ENCODE measurements at regions not wholly inside any gene's neighbourhood (a gene's known extent, or its start where the extent isn't known, plus 50 kb on each side); places are given as distances from the start of the nearest gene placed in this dataset.

GRCh38 chr1:60958001-60958400, 124.4 kb upstream of the NFIA start:
- no peaks in the 10 kb centered on the region for H3K36me3 ChIP-seq (ENCODE audit: control insufficient read depth in 2 of 2, insufficient read depth in 1 of 2, low read length in 2 of 2)
- H3K4me3 ChIP-seq (ENCODE audit: low read depth, low read length), result no peak overlapping the region
- ChIA-PET CTCF (no interaction called here), POLR2A (no interaction called here)
- no peaks in the 10 kb centered on the region for H3K4me1 ChIP-seq (ENCODE audit: control insufficient read depth, insufficient read depth, low read length)
- no peaks in the 10 kb centered on the region for H3K9me3 ChIP-seq (ENCODE audit: control insufficient read depth, insufficient read depth, low read depth, low read length)
- TF ChIP-seq ZBTB21 (tag by site-specific recombination; IDR thresholded peaks at IDR 0.05) (no peak), ELK4 (IDR thresholded peaks at IDR 0.05; ENCODE audit: borderline replicate concordance, low read depth, low read length) (no peak), ZNF112 (tag by site-specific recombination; IDR thresholded peaks at IDR 0.05) (no peak), ZNF513 (tag by site-specific recombination; IDR thresholded peaks at IDR 0.05) (no peak)
- no peak overlapping the region for H3K27ac ChIP-seq (ENCODE audit: extremely low read depth, low read depth, low read length)

GRCh38 chr1:60956520-60956919, 125.8 kb upstream of the NFIA start:
- TF ChIP-seq ZNF366 (tag by site-specific recombination; conservative IDR thresholded peaks at IDR 0.05) (no peak), ZNF274 (IDR thresholded peaks at IDR 0.05; ENCODE audit: low read length) (no peak), ZNF274 (tag by site-specific recombination; IDR thresholded peaks at IDR 0.05; ENCODE audit: borderline replicate concordance) (no peak), TSHZ1 (tag by site-specific recombination; IDR thresholded peaks at IDR 0.05; ENCODE audit: borderline replicate concordance) (no peak), ZNF768 (tag by site-specific recombination; IDR thresholded peaks at IDR 0.05) (no peak), ZSCAN23 (tag by site-specific recombination; IDR thresholded peaks at IDR 0.05) (no peak), ZNF114 (tag by site-specific recombination; IDR thresholded peaks at IDR 0.05) (no peak), ZNF747 (tag by site-specific recombination; IDR thresholded peaks at IDR 0.05) (no peak), ZNF37A (tag by site-specific recombination; IDR thresholded peaks at IDR 0.05) (no peak)
- no peaks in the 10 kb centered on the region for H3K9me3 ChIP-seq (ENCODE audit: control insufficient read depth, insufficient read depth, low read depth, low read length)
- H3K4me3 ChIP-seq (ENCODE audit: low read depth, low read length), result no peak overlapping the region
- CTCF ChIA-PET, result interaction anchor here (0.6 kb wide), 2 partner anchors 14 to 881 kb away, joined by 3 read pairs; no protein-coding TSS in a partner anchor
- no peak overlapping the region for H3K27ac ChIP-seq (ENCODE audit: extremely low read depth, low read depth, low read length)
- no peaks in the 10 kb centered on the region for H3K36me3 ChIP-seq (ENCODE audit: control insufficient read depth in 2 of 2, insufficient read depth in 1 of 2, low read length in 2 of 2)
- POLR2A ChIA-PET, result no interaction called here
- H3K4me1 ChIP-seq (ENCODE audit: control insufficient read depth, insufficient read depth, low read length), result no peaks in the 10 kb centered on the region

GRCh38 chr1:60952612-60953111, 129.7 kb upstream of the NFIA start:
- TF ChIP-seq ZNF548 (tag by site-specific recombination; IDR thresholded peaks at IDR 0.05), result no peak
- Histone ChIP-seq H3K36me3 (ENCODE audit: control insufficient read depth in 2 of 2, insufficient read depth in 1 of 2, low read length in 2 of 2) (no peaks in the 10 kb centered on the region), H3K27ac (ENCODE audit: extremely low read depth, low read depth, low read length) (no peak overlapping the region), H3K9me3 (ENCODE audit: control insufficient read depth, insufficient read depth, low read depth, low read length) (no peaks in the 10 kb centered on the region), H3K4me1 (ENCODE audit: control insufficient read depth, insufficient read depth, low read length) (no peaks in the 10 kb centered on the region), H3K4me3 (ENCODE audit: low read depth, low read length) (no peak overlapping the region)
- ChIA-PET POLR2A (no interaction called here), CTCF (no interaction called here)

Measured in HEK293 (cell line).